Gastroesophageal sphincter (tissue), 4 donors: ENCODE measurements at regions not wholly inside any gene's neighbourhood (a gene's known extent, or its start where the extent isn't known, plus 50 kb on each side); places are given as distances from the start of the nearest gene placed in this dataset.

Experiments
- ATAC-seq: fragments of 150-250 bp; one replicate; pipeline ENCODE4 v1.9.1; 2016; ENCODE audit warnings: mild to moderate bottlenecking, moderate library complexity
- H3K27ac ChIP-seq, 4 donors: fragments of 200-600 bp; sonication (generic) in 3 of 4; 1 replicate in 3 of 4; 2 replicates in 1 of 4; pipeline ENCODE4 v1.5.1; 2016 to 2019
- H3K27me3 ChIP-seq: fragments of 200-600 bp; sonication (generic); one replicate; pipeline ENCODE4 v1.5.1; 2019
- H3K36me3 ChIP-seq, 2 donors: fragments of 200-600 bp; sonication (generic); one replicate each; pipeline ENCODE4 v1.5.1; 2019; ENCODE audit warnings: control low read depth in 1 of 2
- H3K4me1 ChIP-seq, 3 donors: fragments of 200-600 bp; sonication (generic); 1 replicate in 2 of 3; 2 replicates in 1 of 3; pipeline ENCODE4 v1.5.1; 2016 to 2019; ENCODE audit warnings: control low read depth in 2 of 3
- H3K4me3 ChIP-seq, 2 donors: fragments of 200-600 bp; sonication (generic); one replicate each; pipeline ENCODE4 v1.5.1; 2019; ENCODE audit warnings: mild to moderate bottlenecking in 1 of 2, moderate library complexity in 1 of 2
- H3K9me3 ChIP-seq, 3 donors: fragments of 200-600 bp; sonication (generic); one replicate each; pipeline ENCODE4 v1.5.1; 2017 to 2019; ENCODE audit warnings: control low read depth in 2 of 3
- EP300 ChIP-seq: sonication (generic); formaldehyde crosslinking; IDR thresholded peaks from one replicate; pipeline ENCODE4 v1.6.1; 2017; ENCODE audit warnings: antibody characterized with exemption, mild to moderate bottlenecking
- POLR2A ChIP-seq, 2 donors: fragments of 450-650 bp; IDR thresholded peaks; one replicate each; pipeline ENCODE4 v1.6.1; 2017; ENCODE audit warnings: antibody characterized with exemption in 2 of 2, mild to moderate bottlenecking in 2 of 2, moderate library complexity in 1 of 2
- POLR2AphosphoS5 ChIP-seq: sonication (generic); formaldehyde crosslinking; IDR thresholded peaks from one replicate; pipeline ENCODE4 v1.6.1; 2017; ENCODE audit warnings: antibody characterized with exemption
- WGBS, 2 donors: methylation state at CpG; one replicate each; pipeline ENCODE4 v1.1.5; 2018; ENCODE audit warnings: low coverage in 1 of 2; 5-methylcytosine and 5-hydroxymethylcytosine counted together
- TF ChIP-seq, protein P1 (sequence below), 4 experiments: fragments of 200-600 bp in 2 of 4; fragments of 450-650 bp in 2 of 4; sonication (generic) in 1 of 4; IDR thresholded peaks; one replicate each; pipeline ENCODE4 v1.5.1; 2017 to 2019; ENCODE audit warnings: antibody characterized with exemption in 4 of 4, mild to moderate bottlenecking in 2 of 4, moderate library complexity in 2 of 4

DNA sequence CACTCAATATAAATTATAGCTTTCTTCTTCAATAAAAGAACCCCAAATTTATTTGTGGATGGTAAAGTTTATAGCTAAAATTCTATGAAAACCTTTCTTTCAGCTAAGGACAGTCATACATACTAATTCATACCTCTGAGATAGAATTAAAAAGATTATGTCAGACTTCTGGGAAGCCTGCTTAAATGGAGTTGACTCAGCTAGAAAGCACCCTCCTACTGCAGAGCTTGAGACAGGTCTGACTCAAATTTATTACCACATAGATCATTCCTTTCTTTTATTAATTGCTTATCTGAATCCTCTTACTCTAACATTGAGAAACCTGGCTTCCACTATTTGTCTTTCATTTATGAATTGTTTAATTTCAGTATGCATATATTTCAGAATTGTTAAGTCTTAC, 1007.0 kb upstream of the LRFN5 start:
- Histone ChIP-seq H3K4me1 (no peaks in the 10 kb centered on the region), H3K27ac (no peak overlapping the region), H3K36me3 (no peaks in the 10 kb centered on the region), H3K4me3 (no peak overlapping the region), H3K27me3 (no peaks in the 10 kb centered on the region), H3K9me3 (no peaks in the 10 kb centered on the region)
- no peak for ATAC-seq
- TF ChIP-seq POLR2AphosphoS5 (no peak), EP300 (no peak), POLR2A (IDR thresholded peaks at IDR 0.05) (no peak)
- TF ChIP-seq, protein P1, sequence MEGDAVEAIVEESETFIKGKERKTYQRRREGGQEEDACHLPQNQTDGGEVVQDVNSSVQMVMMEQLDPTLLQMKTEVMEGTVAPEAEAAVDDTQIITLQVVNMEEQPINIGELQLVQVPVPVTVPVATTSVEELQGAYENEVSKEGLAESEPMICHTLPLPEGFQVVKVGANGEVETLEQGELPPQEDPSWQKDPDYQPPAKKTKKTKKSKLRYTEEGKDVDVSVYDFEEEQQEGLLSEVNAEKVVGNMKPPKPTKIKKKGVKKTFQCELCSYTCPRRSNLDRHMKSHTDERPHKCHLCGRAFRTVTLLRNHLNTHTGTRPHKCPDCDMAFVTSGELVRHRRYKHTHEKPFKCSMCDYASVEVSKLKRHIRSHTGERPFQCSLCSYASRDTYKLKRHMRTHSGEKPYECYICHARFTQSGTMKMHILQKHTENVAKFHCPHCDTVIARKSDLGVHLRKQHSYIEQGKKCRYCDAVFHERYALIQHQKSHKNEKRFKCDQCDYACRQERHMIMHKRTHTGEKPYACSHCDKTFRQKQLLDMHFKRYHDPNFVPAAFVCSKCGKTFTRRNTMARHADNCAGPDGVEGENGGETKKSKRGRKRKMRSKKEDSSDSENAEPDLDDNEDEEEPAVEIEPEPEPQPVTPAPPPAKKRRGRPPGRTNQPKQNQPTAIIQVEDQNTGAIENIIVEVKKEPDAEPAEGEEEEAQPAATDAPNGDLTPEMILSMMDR (IDR thresholded peaks at IDR 0.05) = no peak

- Histone ChIP-seq H3K4me3 (no peak overlapping the region), H3K27me3 (no peaks in the 10 kb centered on the region), H3K4me1 (no peaks in the 10 kb centered on the region), H3K9me3 (no peaks in the 10 kb centered on the region), H3K36me3 (no peaks in the 10 kb centered on the region), H3K27ac (no peak overlapping the region)
- 52 to 67% methylated on average over 1 to 3 of the region's 3 CpGs for WGBS, 2 donors
- no peak for ATAC-seq
- TF ChIP-seq POLR2AphosphoS5 (no peak), POLR2A (IDR thresholded peaks at IDR 0.05) (no peak), EP300 (no peak)
- TF ChIP-seq, protein P1 (IDR thresholded peaks at IDR 0.05) = no peak
These were observed 1025.4 kb upstream of the LRFN5 start for GRCh38 chr14:40581264-40581663.

DNA sequence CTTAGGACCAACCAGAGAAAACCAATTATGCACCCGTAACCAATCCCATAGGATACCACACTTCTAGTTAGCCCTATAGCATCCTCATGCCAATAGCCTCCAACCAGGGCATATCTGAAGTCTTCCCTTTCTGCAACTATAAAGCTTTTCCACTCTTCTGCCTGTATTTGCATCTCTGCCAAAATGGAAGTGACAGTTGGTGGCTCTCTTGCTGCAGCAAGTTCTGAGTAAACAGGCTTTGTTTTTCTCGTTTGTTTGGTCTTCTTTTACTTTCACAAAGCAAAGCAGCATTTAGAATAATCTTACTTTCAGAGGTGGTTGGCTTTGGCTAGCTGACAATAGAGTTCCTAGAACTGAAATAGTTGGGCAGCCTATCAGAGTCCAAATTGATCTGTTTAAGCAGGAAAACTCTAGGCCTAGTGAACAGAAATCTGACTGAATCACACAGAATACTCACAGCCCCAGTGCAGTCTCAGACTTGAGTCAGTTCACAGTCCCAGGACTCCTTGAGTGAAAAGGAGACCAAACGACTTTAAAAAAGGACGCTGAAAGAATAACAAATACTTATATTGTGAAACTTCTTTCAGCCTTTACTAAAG, 1029.7 kb upstream of the LRFN5 start:
- ATAC-seq = no peak
- Histone ChIP-seq H3K4me3 (no peak overlapping the region), H3K4me1 (no peaks in the 10 kb centered on the region), H3K27ac (no peak overlapping the region), H3K36me3 (no peaks in the 10 kb centered on the region), H3K9me3 (no peaks in the 10 kb centered on the region), H3K27me3 (no peaks in the 10 kb centered on the region)
- WGBS, 2 donors = 59 to 74% methylated on average over 3 to 4 of the region's 4 CpGs
- TF ChIP-seq POLR2AphosphoS5 = no peak
- TF ChIP-seq, protein P1 (IDR thresholded peaks at IDR 0.05) = no peak
- TF ChIP-seq EP300 = no peak
- TF ChIP-seq POLR2A (IDR thresholded peaks at IDR 0.05) = no peak

- Histone ChIP-seq H3K4me3 (no peak overlapping the region), H3K27ac (no peak overlapping the region), H3K4me1 (no peaks in the 10 kb centered on the region), H3K36me3 (no peaks in the 10 kb centered on the region), H3K27me3 (no peaks in the 10 kb centered on the region), H3K9me3 (no peaks in the 10 kb centered on the region)
- no peak for TF ChIP-seq POLR2A (IDR thresholded peaks at IDR 0.05)
- TF ChIP-seq, protein P1 (IDR thresholded peaks at IDR 0.05) = no peak
- no peak for TF ChIP-seq EP300
- no peak for TF ChIP-seq POLR2AphosphoS5
- WGBS, 2 donors = 40 to 53% methylated on average over 3 of the region's 3 CpGs
- no peak for ATAC-seq
These were observed 1031.9 kb upstream of the LRFN5 start for GRCh38 chr14:40574780-40575179.

GRCh38 chr14:40525314-40525713, 1081.4 kb upstream of the LRFN5 start:
- Histone ChIP-seq H3K27me3 (no peaks in the 10 kb centered on the region), H3K9me3 (no peaks in the 10 kb centered on the region), H3K4me1 (no peaks in the 10 kb centered on the region), H3K27ac (no peak overlapping the region), H3K36me3 (no peaks in the 10 kb centered on the region), H3K4me3 (no peak overlapping the region)
- ATAC-seq = no peak
- TF ChIP-seq POLR2A (IDR thresholded peaks at IDR 0.05) (no peak), EP300 (no peak), POLR2AphosphoS5 (no peak)
- TF ChIP-seq, protein P1 (IDR thresholded peaks at IDR 0.05) = no peak
- 83 to 89% methylated on average over 1 of the region's 1 CpG for WGBS, 2 donors
